Ishikawa (cell line): ENCODE measurements at regions not wholly inside any gene's neighbourhood (a gene's known extent, or its start where the extent isn't known, plus 50 kb on each side); places are given as distances from the start of the nearest gene placed in this dataset.

Experiments used
- EP300 ChIP-seq: IDR thresholded peaks from 2 replicates; pipeline ENCODE4 v1.6.1; 2012; ENCODE audit warnings: borderline replicate concordance
- MAX ChIP-seq: IDR thresholded peaks from 2 replicates; pipeline ENCODE4 v1.6.1; 2012
- RAD21 ChIP-seq: IDR thresholded peaks from 2 replicates; pipeline ENCODE4 v1.6.1; 2012; ENCODE audit warnings: low read depth
- REST ChIP-seq: IDR thresholded peaks from 2 replicates; pipeline ENCODE4 v1.6.1; 2012; ENCODE audit warnings: low read depth, mild to moderate bottlenecking
- TAF1 ChIP-seq: IDR thresholded peaks from 2 replicates; pipeline ENCODE4 v1.6.1; 2012; ENCODE audit warnings: low read depth, mild to moderate bottlenecking
- TCF12 ChIP-seq: IDR thresholded peaks from 2 replicates; pipeline ENCODE4 v1.6.1; 2012; ENCODE audit warnings: low read depth
- YY1 ChIP-seq: IDR thresholded peaks from 2 replicates; pipeline ENCODE4 v1.6.1; 2012; ENCODE audit warnings: low read depth

GRCh38 chr1:196148367-196148970 lies 459.8 kb downstream of the KCNT2 start:
- TF ChIP-seq REST (no peak), YY1 (no peak), MAX (no peak), RAD21 (peak; percentile 65), TAF1 (no peak), EP300 (no peak), TCF12 (no peak)
